Dermis microvascular lymphatic vessel endothelial cell (primary cell): ENCODE measurements at regions not wholly inside any gene's neighbourhood (a gene's known extent, or its start where the extent isn't known, plus 50 kb on each side); places are given as distances from the start of the nearest gene placed in this dataset.
A peak's percentile ranks its signal among the peaks of the same experiment; 100 is the strongest.

Experiments used
- DNase-seq, 2 donors: peaks; one replicate each; pipeline versions ENCODE4 v3.0.0 to v3.0.0-alpha.2; 2010; ENCODE audit warnings: low read depth in 2 of 2

DNA sequence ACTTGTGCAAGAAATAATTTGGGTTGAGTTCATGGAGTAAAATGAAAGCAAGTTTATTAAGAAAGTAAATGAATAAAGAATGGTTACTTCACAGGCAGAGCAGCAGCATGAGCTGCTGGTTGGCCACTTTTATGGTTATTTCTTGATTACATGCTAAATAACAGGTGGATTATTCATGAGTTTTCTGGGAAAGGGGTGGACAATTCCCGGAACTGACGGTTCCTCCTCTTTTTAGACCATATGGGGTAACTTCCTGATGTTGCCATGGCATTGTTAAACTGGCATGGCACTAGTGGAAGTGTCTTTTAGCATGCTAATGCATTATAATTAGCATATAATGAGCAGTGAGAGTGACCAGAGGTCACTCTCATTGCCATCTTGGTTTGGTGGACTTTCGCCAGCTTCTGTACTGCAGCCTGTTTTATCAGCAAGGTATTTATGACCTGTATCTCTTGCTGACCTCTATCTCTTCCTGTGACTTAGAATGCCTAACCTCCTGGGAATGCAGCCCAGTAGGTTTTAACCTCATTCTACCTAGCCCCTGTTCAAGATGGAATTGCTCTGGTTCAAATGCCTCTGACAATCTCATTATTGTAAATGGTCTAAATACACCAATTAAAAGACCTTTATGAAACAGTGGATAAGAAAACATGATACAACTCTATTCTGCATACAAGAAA is 114.1 kb upstream of the FIGN start:
- DNase-seq, result peak; percentile 4 to 19

DNA sequence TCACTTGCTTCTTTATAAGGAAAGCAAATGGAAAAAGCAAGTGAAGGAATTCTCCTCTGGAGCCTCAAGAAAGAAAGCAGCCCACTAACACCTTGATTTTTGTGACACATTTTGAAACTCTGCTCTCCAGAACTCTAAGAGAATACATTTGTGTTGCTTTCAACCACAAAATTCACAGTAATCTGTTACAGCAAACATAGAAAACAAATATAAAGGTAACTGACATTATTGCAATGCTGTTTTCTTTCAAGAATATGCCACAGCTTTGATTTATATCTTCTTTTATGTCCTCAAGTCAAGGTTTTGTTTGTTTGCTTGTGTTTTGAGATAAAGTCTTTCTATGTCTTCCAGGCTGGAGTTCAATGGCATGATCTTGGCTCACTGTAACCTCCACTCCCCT is 103.1 kb upstream of the FIGN start:
- no peak for DNase-seq

DNA sequence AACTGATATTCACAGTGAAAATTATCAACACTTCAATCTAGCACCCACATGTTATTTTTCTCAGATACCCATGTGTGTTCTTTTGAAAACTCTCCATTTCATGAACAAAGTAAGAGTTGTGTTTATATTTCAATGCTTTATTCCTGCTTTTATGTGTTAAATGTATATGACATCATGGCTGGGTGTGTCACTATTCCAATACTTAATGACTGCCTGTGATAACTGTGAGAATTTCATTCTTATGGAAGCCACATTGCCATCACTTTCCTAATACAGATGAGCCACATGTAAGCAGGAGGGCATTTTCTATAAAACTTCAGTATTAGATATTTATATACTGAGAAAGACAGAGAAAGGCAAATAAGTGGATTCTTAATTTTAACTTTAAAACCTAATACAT is 100.4 kb upstream of the FIGN start:
- DNase-seq, result no peak

DNA sequence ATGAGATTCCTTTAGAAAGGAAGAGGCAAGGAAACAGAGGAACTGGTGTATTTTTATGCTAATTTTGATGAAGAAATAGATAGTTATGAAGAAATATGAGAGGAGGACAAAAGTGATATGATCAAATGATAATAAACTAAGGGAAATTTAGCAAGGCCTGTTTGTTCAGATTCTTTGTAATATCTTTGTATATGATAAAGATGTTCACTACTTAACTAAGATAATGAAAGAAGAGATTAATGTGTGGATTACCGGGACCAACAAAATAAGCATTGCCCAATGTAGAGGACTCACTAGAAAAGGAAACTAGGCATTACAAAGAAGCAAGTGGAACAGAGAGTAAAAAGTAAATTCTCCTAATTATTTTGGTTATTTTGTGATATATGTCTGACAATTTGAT is 99.0 kb upstream of the FIGN start:
- DNase-seq, result no peak

DNA sequence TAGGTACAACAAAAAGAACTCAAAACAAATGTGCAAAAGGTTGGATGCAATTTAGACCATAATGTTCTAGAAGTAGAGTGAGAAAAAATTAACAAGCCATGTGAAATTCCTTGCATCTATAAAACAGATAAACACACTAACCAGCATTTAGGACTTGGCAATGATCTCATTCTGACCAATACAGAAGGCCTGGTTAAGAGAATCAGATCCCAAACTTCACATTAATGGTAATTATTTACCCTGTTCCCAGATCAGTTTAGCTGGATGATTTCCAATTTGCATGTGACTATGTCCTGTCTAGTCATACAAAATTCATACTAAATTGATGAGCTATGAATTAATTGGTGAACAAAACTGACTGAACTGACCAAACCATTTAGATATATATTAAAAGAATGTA is 98.4 kb upstream of the FIGN start:
- DNase-seq, result no peak

DNA sequence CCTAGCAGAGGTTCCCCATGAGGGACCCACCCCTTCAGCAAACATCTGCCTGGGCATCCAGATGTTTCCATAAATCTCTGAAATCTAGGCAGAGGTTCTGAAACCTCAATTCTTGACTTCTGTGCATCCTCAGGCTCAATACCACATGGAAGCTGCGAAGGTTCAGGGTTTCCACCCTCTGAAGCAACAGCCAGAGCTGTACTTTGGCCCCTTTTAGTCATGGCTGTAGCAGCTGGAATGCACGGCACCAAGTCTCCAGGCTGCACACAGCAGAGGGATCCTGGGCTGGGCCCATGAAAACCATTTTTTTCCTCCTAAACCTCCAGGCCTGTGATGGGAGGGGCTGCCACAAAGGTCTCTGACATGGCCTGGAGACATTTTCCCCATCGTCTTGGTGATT is 93.0 kb upstream of the FIGN start:
- no peak for DNase-seq

DNA sequence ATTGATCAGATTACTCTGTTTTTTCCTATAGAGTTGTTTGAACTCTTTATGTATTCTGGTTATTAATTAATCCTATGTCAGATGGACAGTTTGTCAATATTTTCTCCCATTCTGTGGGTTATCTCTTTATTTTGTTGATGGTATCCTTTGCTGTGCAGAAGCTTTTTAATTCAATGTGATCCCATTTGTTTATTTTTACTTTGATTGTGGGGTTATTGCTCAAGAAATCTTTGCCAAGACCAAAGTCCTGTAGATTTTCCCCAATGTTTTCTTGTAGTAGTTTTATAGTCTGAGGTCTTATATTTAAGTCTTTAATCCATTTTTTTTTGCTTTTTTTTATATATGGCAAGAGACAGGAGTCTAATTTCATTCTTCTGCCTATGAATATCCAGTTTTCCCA is 86.2 kb upstream of the FIGN start:
- no peak for DNase-seq

DNA sequence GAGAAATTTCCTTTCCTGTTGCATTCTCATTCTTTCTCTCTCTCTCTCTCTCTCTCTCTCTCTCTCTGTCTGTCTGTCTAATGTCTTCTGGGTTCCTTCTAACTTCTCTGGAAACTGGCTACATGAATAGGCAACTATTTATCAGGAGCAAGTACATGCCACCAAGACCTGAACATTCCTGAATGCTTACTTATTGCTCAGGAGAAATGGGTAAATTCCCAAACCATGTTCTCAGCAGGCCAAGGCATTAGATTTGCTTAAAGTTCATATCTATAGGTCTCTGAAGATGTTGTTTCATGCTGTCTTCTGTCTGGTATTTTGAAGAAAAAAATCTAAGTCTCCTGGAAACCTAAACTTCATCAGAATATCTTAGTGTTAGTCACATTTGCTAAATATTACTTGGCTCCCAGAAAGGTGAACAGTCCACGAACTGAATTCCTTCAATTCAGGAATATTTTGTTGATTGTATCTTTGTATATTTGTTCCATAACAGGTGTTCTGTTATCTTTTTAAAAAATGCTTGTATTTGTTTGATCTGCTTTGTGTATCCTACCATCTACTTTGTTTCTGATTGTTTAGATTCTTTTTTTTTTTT is 77.2 kb upstream of the FIGN start:
- DNase-seq, result no peak

DNA sequence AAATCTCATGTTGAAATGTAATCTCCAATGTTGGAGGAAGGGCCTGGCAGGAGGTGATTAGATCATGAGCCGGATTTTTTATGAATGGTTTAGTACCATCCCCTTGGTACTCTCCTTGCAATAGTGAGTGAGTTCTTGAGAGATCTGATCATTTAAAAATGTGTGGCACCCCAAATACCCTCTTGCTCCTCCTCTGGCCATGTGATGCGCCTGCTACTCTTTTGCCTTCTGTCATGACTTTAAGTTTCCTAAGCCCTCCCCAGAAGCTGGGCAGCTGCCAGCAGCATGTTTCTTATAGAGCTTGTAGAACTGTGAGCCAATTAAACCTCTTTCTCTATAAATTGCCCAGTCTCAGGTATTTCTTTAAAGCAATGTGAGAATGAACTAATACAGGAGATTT is 72.6 kb upstream of the FIGN start:
- no peak for DNase-seq

DNA sequence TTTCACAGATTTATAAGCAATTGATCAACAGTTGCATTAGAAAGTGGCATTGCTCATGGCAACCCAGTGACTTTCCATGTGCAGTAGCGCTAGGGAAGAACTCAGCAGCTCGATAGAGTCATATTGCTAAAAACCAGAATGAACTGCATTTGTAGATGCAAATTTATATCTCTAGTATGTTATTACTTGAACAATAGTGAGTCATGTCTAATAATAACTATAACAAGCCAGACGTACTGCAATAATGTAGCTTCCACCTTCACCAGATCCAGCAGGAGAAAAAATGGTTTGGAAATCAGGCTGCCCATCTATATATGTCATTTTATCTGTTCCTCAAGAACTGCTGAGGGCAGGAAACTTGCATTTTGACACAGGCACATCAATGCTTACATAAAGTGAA is 66.5 kb upstream of the FIGN start:
- DNase-seq, result no peak

DNA sequence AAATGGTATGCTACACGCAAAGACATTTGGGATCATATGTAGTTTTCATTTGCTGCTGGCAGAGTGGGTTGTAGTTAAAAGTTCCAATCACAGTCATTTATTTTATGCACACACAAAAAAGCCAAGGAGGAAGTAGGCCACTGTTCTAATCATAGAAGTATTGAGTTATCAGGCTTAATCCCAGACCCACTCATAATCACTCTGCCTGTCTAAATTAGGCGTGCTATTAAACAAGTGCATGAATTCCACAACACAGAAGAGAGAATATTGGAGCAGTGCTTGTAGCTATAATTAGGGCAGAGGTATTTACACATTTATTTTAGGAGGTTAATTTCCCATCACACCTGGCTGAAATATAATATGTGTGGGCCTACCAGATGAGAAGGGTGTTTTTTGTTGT is 65.7 kb upstream of the FIGN start:
- DNase-seq, result no peak

DNA sequence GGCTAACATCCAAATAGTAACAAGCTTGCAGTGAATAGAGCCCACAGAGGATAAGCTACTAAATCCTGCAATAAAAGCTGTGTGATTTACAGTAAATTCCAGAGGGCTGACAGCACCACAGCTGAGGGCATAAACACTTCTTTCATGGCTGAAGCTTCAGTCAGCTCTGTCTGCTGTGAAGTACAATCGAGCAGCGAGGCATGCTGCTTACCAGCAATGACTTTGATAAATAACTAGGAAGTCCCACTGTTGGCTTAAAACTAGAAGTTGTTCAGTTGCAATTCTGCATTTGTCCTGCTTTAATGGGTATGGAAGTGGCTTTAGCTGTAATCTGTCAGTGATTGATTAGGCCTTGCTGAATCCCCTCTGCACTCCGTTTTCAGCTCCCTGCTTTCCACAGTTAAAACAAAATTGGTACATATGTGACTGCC is 65.2 kb upstream of the FIGN start:
- no peak for DNase-seq

DNA sequence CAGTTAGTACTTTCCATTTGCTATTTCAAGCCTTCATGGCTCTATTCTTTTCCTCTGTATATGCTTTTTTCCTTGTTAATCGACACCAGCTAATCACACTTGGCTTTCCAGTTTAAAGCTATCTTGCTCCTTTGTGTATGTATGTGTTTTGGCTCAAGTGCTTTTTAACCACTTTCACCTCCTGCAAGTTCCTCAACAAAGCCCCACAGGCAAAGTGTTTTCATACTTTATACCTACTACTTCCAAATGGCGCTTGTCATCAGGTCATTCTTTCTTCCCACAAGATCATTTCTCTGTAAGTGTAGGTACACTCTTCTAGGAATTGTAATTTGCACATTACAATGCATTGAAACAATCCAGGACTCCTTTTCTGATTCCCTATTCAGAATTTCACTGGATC is 64.0 kb upstream of the FIGN start:
- no peak for DNase-seq

DNA sequence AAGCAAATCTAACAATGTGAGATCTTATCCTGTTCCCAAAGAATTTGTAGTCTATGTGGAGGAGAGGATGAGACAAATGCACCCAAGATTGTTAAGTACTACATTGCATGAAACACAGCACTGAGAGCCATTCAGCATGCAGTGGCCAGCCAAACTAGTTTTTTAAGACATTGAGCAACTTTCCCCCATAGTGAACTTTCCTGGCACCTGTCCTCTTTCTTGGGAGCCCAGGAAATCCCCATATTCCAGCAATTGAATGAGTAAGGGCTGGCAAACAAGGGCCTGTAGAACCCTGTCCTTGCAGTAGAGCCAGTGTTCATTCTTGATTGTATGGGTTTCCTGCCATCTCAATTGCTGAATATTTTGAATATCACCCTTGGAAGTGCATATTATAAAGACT is 58.8 kb upstream of the FIGN start:
- DNase-seq, result no peak
